Activated T-cell treated with anti-CD3 and anti-CD28 coated beads, Interleukin-2, amount 50 U/mL, for 24 hours (primary cell): ENCODE measurements at regions not wholly inside any gene's neighbourhood (a gene's known extent, or its start where the extent isn't known, plus 50 kb on each side); places are given as distances from the start of the nearest gene placed in this dataset.

Experiments used
- DNase-seq: peaks from one replicate; pipeline ENCODE4 v3.0.0-alpha.2; 2020
- H3K27ac Mint-ChIP-seq: 2 replicates; pipeline ENCODE4 v1.8.0; 2020; ENCODE audit warnings: mild to moderate bottlenecking, mixed read lengths
- H3K27me3 Mint-ChIP-seq: 2 replicates; pipeline ENCODE4 v1.8.0; 2020; ENCODE audit warnings: mixed read lengths
- H3K36me3 Mint-ChIP-seq: 2 replicates; pipeline ENCODE4 v1.8.0; 2020; ENCODE audit warnings: low read depth, mixed read lengths
- H3K4me1 Mint-ChIP-seq: 2 replicates; pipeline ENCODE4 v1.8.0; 2020; ENCODE audit warnings: low read depth, mixed read lengths
- H3K4me3 Mint-ChIP-seq: 2 replicates; pipeline ENCODE4 v1.8.0; 2020; ENCODE audit warnings: mild to moderate bottlenecking, moderate library complexity, mixed read lengths
- H3K9me3 Mint-ChIP-seq: 2 replicates; pipeline ENCODE4 v1.8.0; 2020; ENCODE audit warnings: mixed read lengths

GRCh38 chr18:78510091-78510490 is 469.5 kb upstream of the SALL3 start:
- Mint-ChIP-seq H3K27ac (no peak overlapping the region), H3K4me3 (no peak overlapping the region), H3K4me1 (no peaks in the 10 kb centered on the region), H3K9me3 (no peaks in the 10 kb centered on the region), H3K27me3 (no peaks in the 10 kb centered on the region), H3K36me3 (no peaks in the 10 kb centered on the region)
- no peak for DNase-seq

- Mint-ChIP-seq H3K4me1 (no peaks in the 10 kb centered on the region), H3K27ac (no peak overlapping the region), H3K9me3 (no peaks in the 10 kb centered on the region), H3K27me3 (no peaks in the 10 kb centered on the region), H3K36me3 (no peaks in the 10 kb centered on the region), H3K4me3 (no peak overlapping the region)
- no peak for DNase-seq
These were observed 469.0 kb upstream of the SALL3 start for GRCh38 chr18:78510636-78511035.

GRCh38 chr18:78511666-78512601 is 467.7 kb upstream of the SALL3 start:
- DNase-seq = no peak
- H3K9me3 Mint-ChIP-seq = no peaks in the 10 kb centered on the region
- H3K4me1 Mint-ChIP-seq = no peaks in the 10 kb centered on the region
- H3K27ac Mint-ChIP-seq = no peak overlapping the region
- no peaks in the 10 kb centered on the region for H3K27me3 Mint-ChIP-seq
- H3K4me3 Mint-ChIP-seq = no peak overlapping the region
- no peaks in the 10 kb centered on the region for H3K36me3 Mint-ChIP-seq

- no peak overlapping the region for H3K4me3 Mint-ChIP-seq
- H3K9me3 Mint-ChIP-seq = no peaks in the 10 kb centered on the region
- H3K27ac Mint-ChIP-seq = no peak overlapping the region
- H3K27me3 Mint-ChIP-seq = no peaks in the 10 kb centered on the region
- no peaks in the 10 kb centered on the region for H3K36me3 Mint-ChIP-seq
- DNase-seq = no peak
- no peaks in the 10 kb centered on the region for H3K4me1 Mint-ChIP-seq
These were observed 464.5 kb upstream of the SALL3 start for GRCh38 chr18:78514910-78515670.

GRCh38 chr18:78517328-78517727 is 462.3 kb upstream of the SALL3 start:
- no peak for DNase-seq
- Mint-ChIP-seq H3K36me3 (no peaks in the 10 kb centered on the region), H3K4me1 (no peaks in the 10 kb centered on the region), H3K9me3 (no peaks in the 10 kb centered on the region), H3K27me3 (no peaks in the 10 kb centered on the region), H3K27ac (no peak overlapping the region), H3K4me3 (no peak overlapping the region)

- Mint-ChIP-seq H3K4me3 (no peak overlapping the region), H3K27me3 (no peaks in the 10 kb centered on the region), H3K4me1 (no peaks in the 10 kb centered on the region), H3K36me3 (no peaks in the 10 kb centered on the region), H3K9me3 (no peaks in the 10 kb centered on the region), H3K27ac (no peak overlapping the region)
- no peak for DNase-seq
These were observed 461.6 kb upstream of the SALL3 start for GRCh38 chr18:78517973-78518372.

GRCh38 chr18:78518805-78519204 is 460.8 kb upstream of the SALL3 start:
- Mint-ChIP-seq H3K27ac (no peak overlapping the region), H3K9me3 (no peaks in the 10 kb centered on the region), H3K4me3 (no peak overlapping the region), H3K36me3 (no peaks in the 10 kb centered on the region), H3K4me1 (no peaks in the 10 kb centered on the region), H3K27me3 (peaks cover 2% of the 10 kb centered on the region)
- no peak for DNase-seq

- no peaks in the 10 kb centered on the region for H3K9me3 Mint-ChIP-seq
These were observed 460.1 kb upstream of the SALL3 start for GRCh38 chr18:78519394-78520062.

GRCh38 chr18:78521136-78521535 is 458.5 kb upstream of the SALL3 start:
- Mint-ChIP-seq H3K27me3 (peaks cover 2% of the 10 kb centered on the region), H3K4me1 (no peaks in the 10 kb centered on the region), H3K4me3 (no peak overlapping the region)

More at GRCh38 chr18:78519394-78520062, 460.1 kb upstream of the SALL3 start:
- Mint-ChIP-seq H3K27ac (no peak overlapping the region), H3K36me3 (no peaks in the 10 kb centered on the region), H3K4me3 (no peak overlapping the region), H3K4me1 (no peaks in the 10 kb centered on the region), H3K27me3 (peaks cover 2% of the 10 kb centered on the region)
- no peak for DNase-seq

GRCh38 chr18:78521744-78522143 is 457.9 kb upstream of the SALL3 start:
- Mint-ChIP-seq H3K27me3 (peaks cover 2% of the 10 kb centered on the region), H3K4me1 (no peaks in the 10 kb centered on the region), H3K27ac (no peak overlapping the region), H3K4me3 (no peak overlapping the region), H3K36me3 (no peaks in the 10 kb centered on the region), H3K9me3 (no peaks in the 10 kb centered on the region)
- DNase-seq = no peak

More at GRCh38 chr18:78521136-78521535, 458.5 kb upstream of the SALL3 start:
- Mint-ChIP-seq H3K36me3 (no peaks in the 10 kb centered on the region), H3K9me3 (no peaks in the 10 kb centered on the region), H3K27ac (no peak overlapping the region)
- DNase-seq = no peak

GRCh38 chr18:78522507-78522906 is 457.1 kb upstream of the SALL3 start:
- Mint-ChIP-seq H3K36me3 (no peaks in the 10 kb centered on the region), H3K27ac (no peak overlapping the region)

GRCh38 chr18:78523850-78524249 is 455.8 kb upstream of the SALL3 start:
- Mint-ChIP-seq H3K9me3 (no peaks in the 10 kb centered on the region), H3K27ac (no peak overlapping the region), H3K36me3 (no peaks in the 10 kb centered on the region), H3K4me1 (no peaks in the 10 kb centered on the region), H3K27me3 (peaks cover 2% of the 10 kb centered on the region), H3K4me3 (no peak overlapping the region)
- DNase-seq = no peak

More at GRCh38 chr18:78522507-78522906, 457.1 kb upstream of the SALL3 start:
- no peaks in the 10 kb centered on the region for H3K9me3 Mint-ChIP-seq
- peaks cover 2% of the 10 kb centered on the region for H3K27me3 Mint-ChIP-seq
- H3K4me1 Mint-ChIP-seq = no peaks in the 10 kb centered on the region
- no peak for DNase-seq
- H3K4me3 Mint-ChIP-seq = no peak overlapping the region

- Mint-ChIP-seq H3K4me1 (no peaks in the 10 kb centered on the region), H3K9me3 (no peaks in the 10 kb centered on the region), H3K36me3 (no peaks in the 10 kb centered on the region), H3K27ac (no peak overlapping the region), H3K27me3 (peaks cover 4% of the 10 kb centered on the region), H3K4me3 (no peak overlapping the region)
- no peak for DNase-seq
These were observed 454.1 kb upstream of the SALL3 start for GRCh38 chr18:78525366-78526111.

- no peaks in the 10 kb centered on the region for H3K4me1 Mint-ChIP-seq
- H3K27me3 Mint-ChIP-seq = peaks cover 6% of the 10 kb centered on the region
- DNase-seq = no peak
- no peak overlapping the region for H3K4me3 Mint-ChIP-seq
- no peaks in the 10 kb centered on the region for H3K9me3 Mint-ChIP-seq
- H3K36me3 Mint-ChIP-seq = no peaks in the 10 kb centered on the region
- H3K27ac Mint-ChIP-seq = no peak overlapping the region
These were observed 453.3 kb upstream of the SALL3 start for GRCh38 chr18:78526275-78526674.
